Fibroblast of pulmonary artery (primary cell): ENCODE measurements at regions not wholly inside any gene's neighbourhood (a gene's known extent, or its start where the extent isn't known, plus 50 kb on each side); places are given as distances from the start of the nearest gene placed in this dataset.

Experiments used
- DNase-seq: peaks from one replicate; pipeline ENCODE4 v3.0.0-alpha.2; 2010; ENCODE audit warnings: low read depth
- H3K4me3 ChIP-seq: replicated peaks from 2 replicates; pipeline ENCODE4 v1.5.1; 2011; ENCODE audit warnings: low read depth, mild to moderate bottlenecking, control low read depth, low read length, moderate library complexity
- CTCF ChIP-seq: IDR thresholded peaks from 2 replicates; pipeline ENCODE4 v1.5.1; 2011; ENCODE audit warnings: mild to moderate bottlenecking, control low read depth, low read length, inconsistent platforms; ENCODE audit errors: missing control alignments

- TF ChIP-seq CTCF = no peak
- DNase-seq = no peak
- H3K4me3 ChIP-seq = no peak overlapping the region
Observed at GRCh38 chr20:58069796-58070663, 158.4 kb downstream of the ANKRD60 start.

DNA sequence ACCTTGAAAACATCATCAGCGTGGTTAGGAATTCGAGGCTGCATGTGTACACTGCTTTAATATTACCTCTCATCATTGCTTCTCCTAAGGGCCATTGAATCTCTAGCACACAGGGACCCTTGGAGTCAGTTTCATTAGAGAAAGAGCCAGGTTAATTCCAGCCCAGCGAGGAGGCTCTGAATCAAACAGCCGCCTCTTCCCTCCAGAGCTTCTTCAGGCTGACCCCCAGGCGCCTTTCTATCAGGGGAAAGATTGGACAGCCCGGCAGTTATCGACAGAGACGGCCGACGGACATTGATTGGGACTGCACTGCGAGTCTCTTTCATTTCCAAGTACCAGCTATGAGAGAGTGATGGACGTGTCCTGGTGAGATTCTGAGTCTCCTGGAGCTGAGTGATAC is 159.2 kb downstream of the ANKRD60 start:
- H3K4me3 ChIP-seq = no peak overlapping the region
- no peak for DNase-seq
- TF ChIP-seq CTCF = no peak

DNA sequence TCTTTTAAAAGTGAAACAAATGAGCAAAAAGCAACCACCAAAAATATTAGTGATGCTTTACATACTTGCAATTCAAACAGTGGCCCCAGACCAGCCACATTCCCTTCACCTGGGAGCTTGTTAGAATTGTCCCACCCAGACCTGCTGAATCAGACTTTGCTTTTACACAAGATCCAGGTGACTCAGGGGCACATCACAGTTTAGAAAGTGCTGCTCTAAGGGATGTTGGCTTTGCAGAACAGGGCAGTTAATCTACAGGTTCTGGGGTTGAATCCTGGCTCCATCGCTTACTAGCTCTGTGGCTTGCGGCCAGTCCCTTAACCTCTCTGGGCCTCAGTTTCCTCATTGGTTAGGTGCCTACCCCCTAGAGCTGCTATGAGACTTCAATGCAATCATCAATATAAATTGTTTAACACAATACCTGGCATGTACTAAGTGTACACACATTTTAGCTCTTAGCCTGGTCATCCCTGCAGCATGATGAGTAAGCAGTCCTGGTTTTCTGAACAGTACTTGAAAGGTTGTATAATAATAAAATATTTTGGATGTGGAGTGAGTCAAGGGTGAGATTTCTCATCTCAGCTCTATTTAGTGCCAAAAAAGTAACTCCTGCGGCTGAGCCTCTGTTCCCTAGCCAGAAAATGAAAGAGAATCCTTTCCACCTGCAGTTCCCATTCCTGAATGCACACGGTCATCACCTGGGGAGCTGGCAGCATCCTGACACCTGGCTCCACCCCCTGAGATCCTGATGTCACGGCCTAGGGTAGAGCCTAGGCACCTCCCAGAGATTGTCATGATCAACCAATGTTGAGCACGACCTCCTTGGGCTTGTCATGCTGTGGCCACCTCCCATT is 162.7 kb downstream of the ANKRD60 start:
- no peak overlapping the region for H3K4me3 ChIP-seq
- DNase-seq = no peak
- no peak for TF ChIP-seq CTCF

- H3K4me3 ChIP-seq = no peak overlapping the region
- DNase-seq = no peak
- TF ChIP-seq CTCF = no peak
Observed at GRCh38 chr20:58064411-58065010, 163.9 kb downstream of the ANKRD60 start.

- TF ChIP-seq CTCF = no peak
- no peak for DNase-seq
- H3K4me3 ChIP-seq = no peak overlapping the region
Observed at GRCh38 chr20:58059260-58059544, 169.3 kb downstream of the ANKRD60 start.

GRCh38 chr20:58058421-58059259 is 169.8 kb downstream of the ANKRD60 start:
- DNase-seq = no peak
- no peak for TF ChIP-seq CTCF
- no peak overlapping the region for H3K4me3 ChIP-seq
